Thyroid gland (tissue), 4 donors: ENCODE measurements at regions not wholly inside any gene's neighbourhood (a gene's known extent, or its start where the extent isn't known, plus 50 kb on each side); places are given as distances from the start of the nearest gene placed in this dataset.

ENCODE experiments used
- DNase-seq, 2 donors: peaks; one replicate each; pipeline ENCODE4 v3.0.0-alpha.2; 2019
- H3K27ac ChIP-seq, 3 donors: fragments of 200-600 bp; sonication (generic); 1 replicate in 2 of 3; 2 replicates in 1 of 3; pipeline ENCODE4 v1.5.1; 2016 to 2019; ENCODE audit warnings: mild to moderate bottlenecking in 1 of 3, moderate library complexity in 1 of 3
- H3K27me3 ChIP-seq: fragments of 200-600 bp; sonication (generic); one replicate; pipeline ENCODE4 v1.5.1; 2019
- H3K36me3 ChIP-seq, 2 donors: fragments of 200-600 bp; sonication (generic); one replicate each; pipeline ENCODE4 v1.5.1; 2016 to 2019
- H3K4me1 ChIP-seq, 2 donors: fragments of 200-600 bp; sonication (generic); one replicate each; pipeline ENCODE4 v1.5.1; 2017 to 2019
- H3K4me3 ChIP-seq, 3 donors: fragments of 200-600 bp; sonication (generic); replicated peaks in 1 of 3; 1 replicate in 2 of 3; 2 replicates in 1 of 3; pipeline ENCODE4 v1.5.1; 2016; ENCODE audit warnings: mild to moderate bottlenecking in 1 of 3
- H3K9me3 ChIP-seq: fragments of 200-600 bp; sonication (generic); one replicate; pipeline ENCODE4 v1.5.1; 2017
- POLR2A ChIP-seq, 2 donors: fragments of 450-650 bp; IDR thresholded peaks; one replicate each; pipeline ENCODE4 v1.6.1; 2017; ENCODE audit warnings: antibody characterized with exemption in 2 of 2, mild to moderate bottlenecking in 2 of 2, moderate library complexity in 1 of 2
- WGBS, 2 donors: methylation state at CpG; one replicate each; pipeline ENCODE4 v1.1.5; 2017; 5-methylcytosine and 5-hydroxymethylcytosine counted together
- intact Hi-C: fragments of 100-400 bp; cut with DNase I; formaldehyde crosslinking; loops from one replicate; pipeline ENCODE4 v1.15.1; 2023
- TF ChIP-seq, protein P1 (sequence below), 6 experiments: fragments of 200-600 bp in 3 of 6; fragments of 450-650 bp in 3 of 6; sonication (generic) in 3 of 6; IDR thresholded peaks; one replicate each; pipeline ENCODE4 v1.5.1; 2016 to 2019; ENCODE audit warnings: antibody characterized with exemption in 6 of 6, mild to moderate bottlenecking in 2 of 6, inconsistent platforms in 1 of 6, moderate library complexity in 1 of 6

- intact Hi-C loops: loop anchor here (5.0 kb wide), 1 partner anchor 160 kb away; no protein-coding TSS in a partner anchor
- H3K27ac ChIP-seq: no peak overlapping the region
- DNase-seq: no peak
- no peaks in the 10 kb centered on the region for H3K27me3 ChIP-seq
- 88 to 96% methylated on average over 2 of the region's 2 CpGs for WGBS, 2 donors
- TF ChIP-seq, protein P1, sequence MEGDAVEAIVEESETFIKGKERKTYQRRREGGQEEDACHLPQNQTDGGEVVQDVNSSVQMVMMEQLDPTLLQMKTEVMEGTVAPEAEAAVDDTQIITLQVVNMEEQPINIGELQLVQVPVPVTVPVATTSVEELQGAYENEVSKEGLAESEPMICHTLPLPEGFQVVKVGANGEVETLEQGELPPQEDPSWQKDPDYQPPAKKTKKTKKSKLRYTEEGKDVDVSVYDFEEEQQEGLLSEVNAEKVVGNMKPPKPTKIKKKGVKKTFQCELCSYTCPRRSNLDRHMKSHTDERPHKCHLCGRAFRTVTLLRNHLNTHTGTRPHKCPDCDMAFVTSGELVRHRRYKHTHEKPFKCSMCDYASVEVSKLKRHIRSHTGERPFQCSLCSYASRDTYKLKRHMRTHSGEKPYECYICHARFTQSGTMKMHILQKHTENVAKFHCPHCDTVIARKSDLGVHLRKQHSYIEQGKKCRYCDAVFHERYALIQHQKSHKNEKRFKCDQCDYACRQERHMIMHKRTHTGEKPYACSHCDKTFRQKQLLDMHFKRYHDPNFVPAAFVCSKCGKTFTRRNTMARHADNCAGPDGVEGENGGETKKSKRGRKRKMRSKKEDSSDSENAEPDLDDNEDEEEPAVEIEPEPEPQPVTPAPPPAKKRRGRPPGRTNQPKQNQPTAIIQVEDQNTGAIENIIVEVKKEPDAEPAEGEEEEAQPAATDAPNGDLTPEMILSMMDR (IDR thresholded peaks at IDR 0.05): no peak
- no peak for TF ChIP-seq POLR2A (IDR thresholded peaks at IDR 0.05)
- H3K9me3 ChIP-seq: no peaks in the 10 kb centered on the region
- H3K4me3 ChIP-seq: no peak overlapping the region
- no peaks in the 10 kb centered on the region for H3K36me3 ChIP-seq
- H3K4me1 ChIP-seq: no peaks in the 10 kb centered on the region
These were observed 66.7 kb upstream of the INCENP start for GRCh38 chr11:62057069-62057468.

GRCh38 chr11:62055970-62056369 lies 67.8 kb upstream of the INCENP start:
- Histone ChIP-seq H3K4me1 (no peaks in the 10 kb centered on the region), H3K27me3 (no peaks in the 10 kb centered on the region), H3K36me3 (no peaks in the 10 kb centered on the region), H3K4me3 (no peak overlapping the region), H3K9me3 (no peaks in the 10 kb centered on the region), H3K27ac (no peak overlapping the region)
- TF ChIP-seq, protein P1 (IDR thresholded peaks at IDR 0.05): no peak
- TF ChIP-seq POLR2A (IDR thresholded peaks at IDR 0.05): no peak
- intact Hi-C loops: loop anchor here (5.0 kb wide), 1 partner anchor 159 kb away; no protein-coding TSS in a partner anchor
- WGBS, 2 donors: 53 to 69% methylated on average over 5 of the region's 5 CpGs
- no peak for DNase-seq

- no peak for TF ChIP-seq POLR2A (IDR thresholded peaks at IDR 0.05)
- TF ChIP-seq, protein P1 (IDR thresholded peaks at IDR 0.05): peak in 1 of 6 experiments; percentile 9
- intact Hi-C loops: loop anchor here (5.0 kb wide), 1 partner anchor 157 kb away; no protein-coding TSS in a partner anchor
- no peak for DNase-seq
These were observed 69.2 kb upstream of the INCENP start for GRCh38 chr11:62054484-62055121.

DNA sequence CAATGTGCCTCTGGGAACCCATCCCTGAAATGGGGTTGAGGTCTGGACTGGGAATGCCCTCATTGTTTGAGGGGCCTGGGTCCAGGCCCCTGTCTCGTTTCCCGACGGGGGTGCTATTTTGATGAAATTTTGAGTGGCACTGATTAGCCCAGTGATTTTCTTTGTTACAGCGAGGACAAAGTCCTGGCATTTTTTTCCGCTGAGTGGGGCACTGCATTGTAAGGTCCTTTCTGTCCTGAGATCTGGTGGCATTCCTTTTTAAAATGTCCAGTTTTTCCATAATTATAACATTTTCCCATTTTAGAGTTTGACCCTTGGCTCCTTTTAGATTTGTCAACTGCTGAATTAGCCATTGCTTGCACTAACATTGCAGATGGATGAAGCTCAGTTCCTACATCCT lies 69.7 kb upstream of the INCENP start:
- no peaks in the 10 kb centered on the region for H3K36me3 ChIP-seq
- 92 to 96% methylated on average over 5 of the region's 5 CpGs for WGBS, 2 donors
- intact Hi-C loops: no loop called here
- H3K27me3 ChIP-seq: no peaks in the 10 kb centered on the region
- H3K4me3 ChIP-seq: no peak overlapping the region
- H3K4me1 ChIP-seq: no peaks in the 10 kb centered on the region
- no peak for DNase-seq
- H3K9me3 ChIP-seq: no peaks in the 10 kb centered on the region
- TF ChIP-seq, protein P1 (IDR thresholded peaks at IDR 0.05): no peak
- no peak for TF ChIP-seq POLR2A (IDR thresholded peaks at IDR 0.05)
- H3K27ac ChIP-seq: no peak overlapping the region

More at GRCh38 chr11:62054484-62055121, 69.2 kb upstream of the INCENP start:
- no peak overlapping the region for H3K4me3 ChIP-seq
- 78% methylated on average over 8 of the region's 8 CpGs for WGBS, 2 donors
- no peak overlapping the region for H3K27ac ChIP-seq
- H3K4me1 ChIP-seq: no peaks in the 10 kb centered on the region
- H3K36me3 ChIP-seq: no peaks in the 10 kb centered on the region
- no peaks in the 10 kb centered on the region for H3K27me3 ChIP-seq
- H3K9me3 ChIP-seq: no peaks in the 10 kb centered on the region

- DNase-seq: no peak
- no peak for TF ChIP-seq POLR2A (IDR thresholded peaks at IDR 0.05)
- TF ChIP-seq, protein P1 (IDR thresholded peaks at IDR 0.05): no peak
- Histone ChIP-seq H3K4me3 (no peak overlapping the region), H3K36me3 (no peaks in the 10 kb centered on the region), H3K9me3 (no peaks in the 10 kb centered on the region), H3K27me3 (no peaks in the 10 kb centered on the region), H3K4me1 (no peaks in the 10 kb centered on the region), H3K27ac (no peak overlapping the region)
- intact Hi-C loops: no loop called here
- WGBS, 2 donors: 89 to 91% methylated on average over 5 of the region's 5 CpGs
These were observed 73.1 kb upstream of the INCENP start for GRCh38 chr11:62050716-62051115.
